Fibroblast of lung (primary cell): ENCODE measurements at regions not wholly inside any gene's neighbourhood (a gene's known extent, or its start where the extent isn't known, plus 50 kb on each side); places are given as distances from the start of the nearest gene placed in this dataset.

Experiments
- CTCF ChIP-seq, 2 donors: IDR thresholded peaks in 1 of 2; conservative IDR thresholded peaks in 1 of 2; 1 replicate in 1 of 2; 2 replicates in 1 of 2; pipeline ENCODE4 v1.5.1; 2011 to 2012; ENCODE audit warnings: low read length in 2 of 2, control low read depth in 1 of 2, inconsistent platforms in 1 of 2, low read depth in 1 of 2, mild to moderate bottlenecking in 1 of 2
- EZH2 ChIP-seq: IDR thresholded peaks from 2 replicates; pipeline ENCODE4 v1.5.1; 2012; ENCODE audit warnings: low read length, control low read depth, mild to moderate bottlenecking; ENCODE audit errors: missing control alignments

GRCh38 chr5:164073081-164073480 lies 567.7 kb downstream of the MAT2B start:
- TF ChIP-seq EZH2 = no peak
- TF ChIP-seq CTCF (conservative IDR thresholded peaks at IDR 0.05 in 1 of 2, IDR thresholded peaks at IDR 0.05 in 1 of 2; ENCODE audit: low read depth in 1 of 2, low read length in 2 of 2) = no peak
